Pulmonary artery endothelial cell (primary cell): ENCODE measurements at regions not wholly inside any gene's neighbourhood (a gene's known extent, or its start where the extent isn't known, plus 50 kb on each side); places are given as distances from the start of the nearest gene placed in this dataset.
"Not testable (repeated sequence)": the region's sequence is repeated elsewhere in the genome, so short reads cannot be mapped to it uniquely, and the experiment has no call there.

Experiments used
- DNase-seq: peaks from one replicate; pipeline ENCODE4 v3.0.0-alpha.2; 2011; ENCODE audit warnings: low read depth, low spot score

DNA sequence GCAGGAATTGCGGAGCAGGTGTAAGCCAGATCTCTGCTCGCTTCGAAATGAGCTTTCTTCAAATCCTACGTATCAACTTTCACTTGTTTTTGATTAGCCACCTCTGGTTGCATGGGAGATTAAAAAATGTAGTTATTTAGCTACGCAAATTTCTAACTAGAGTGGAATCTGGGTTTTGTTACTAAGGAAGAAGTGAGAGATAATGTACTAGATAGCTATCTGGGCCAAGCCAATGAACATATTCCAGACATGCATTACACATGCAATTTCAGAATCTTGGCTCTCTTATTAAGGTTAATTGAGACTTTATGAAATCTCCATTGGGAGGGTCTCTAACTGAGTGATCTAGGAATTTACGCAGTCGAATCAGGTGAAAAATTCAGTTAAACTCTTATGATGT lies 765.7 kb downstream of the DIPK2A start:
- DNase-seq, result no peak

DNA sequence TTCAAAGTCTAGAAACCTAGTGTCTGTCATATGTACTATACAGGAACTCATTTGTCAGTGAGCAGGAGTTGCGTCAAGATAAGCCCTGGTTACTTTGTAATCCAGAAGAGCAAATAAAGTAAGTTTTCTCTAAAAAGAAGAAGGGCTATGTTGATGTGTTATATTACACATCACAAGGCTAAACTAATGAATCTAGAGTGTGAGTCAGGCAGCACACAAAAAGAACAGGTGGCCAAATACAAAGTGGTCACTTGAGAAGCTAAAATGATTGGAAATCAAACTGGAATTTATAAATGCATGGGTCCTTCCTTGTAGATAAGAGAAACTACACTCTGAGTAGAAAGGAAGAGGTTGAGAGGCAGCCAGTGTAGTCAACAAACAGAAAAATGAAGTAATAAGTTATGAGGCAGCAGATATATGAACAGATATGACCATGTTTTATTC lies 771.6 kb downstream of the DIPK2A start:
- no peak for DNase-seq

DNA sequence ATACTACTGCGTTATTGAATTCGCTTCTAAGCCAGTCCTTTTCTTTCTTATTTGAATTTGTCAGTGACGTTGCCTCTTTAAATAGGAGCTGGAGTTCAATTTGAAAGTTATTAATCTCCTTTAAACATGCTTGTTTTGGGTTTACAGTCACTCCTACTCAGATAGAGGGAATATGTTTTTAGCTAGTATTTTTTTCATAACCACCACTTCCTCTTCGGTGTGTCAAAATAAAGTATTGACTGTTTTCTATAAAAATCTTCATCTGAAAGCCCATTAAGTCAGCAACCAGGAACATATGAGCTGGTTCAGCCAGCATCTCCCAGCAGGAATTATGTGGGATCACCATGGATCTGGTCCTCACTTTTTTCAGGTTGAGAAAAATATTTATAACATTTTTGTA lies 772.9 kb downstream of the DIPK2A start:
- DNase-seq, result no peak

DNA sequence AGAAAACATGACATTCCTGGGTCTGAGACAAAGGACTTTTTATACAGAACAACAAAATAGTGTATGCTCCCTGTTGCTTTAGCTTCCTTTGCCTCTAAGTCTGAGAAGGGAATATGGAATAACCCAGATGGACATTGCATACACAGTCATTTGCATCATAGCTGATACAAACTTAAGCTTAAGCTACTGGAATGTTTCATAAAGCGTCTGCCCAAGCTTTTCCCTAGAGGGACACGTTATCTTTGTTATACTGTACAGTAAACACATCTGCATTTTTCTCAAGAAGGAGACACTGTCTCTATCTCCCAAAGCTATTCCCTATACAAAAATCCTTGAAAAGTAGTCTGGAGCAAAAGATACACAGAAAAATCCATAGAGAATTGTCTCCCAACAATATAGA lies 775.0 kb downstream of the DIPK2A start:
- DNase-seq, result no peak

DNA sequence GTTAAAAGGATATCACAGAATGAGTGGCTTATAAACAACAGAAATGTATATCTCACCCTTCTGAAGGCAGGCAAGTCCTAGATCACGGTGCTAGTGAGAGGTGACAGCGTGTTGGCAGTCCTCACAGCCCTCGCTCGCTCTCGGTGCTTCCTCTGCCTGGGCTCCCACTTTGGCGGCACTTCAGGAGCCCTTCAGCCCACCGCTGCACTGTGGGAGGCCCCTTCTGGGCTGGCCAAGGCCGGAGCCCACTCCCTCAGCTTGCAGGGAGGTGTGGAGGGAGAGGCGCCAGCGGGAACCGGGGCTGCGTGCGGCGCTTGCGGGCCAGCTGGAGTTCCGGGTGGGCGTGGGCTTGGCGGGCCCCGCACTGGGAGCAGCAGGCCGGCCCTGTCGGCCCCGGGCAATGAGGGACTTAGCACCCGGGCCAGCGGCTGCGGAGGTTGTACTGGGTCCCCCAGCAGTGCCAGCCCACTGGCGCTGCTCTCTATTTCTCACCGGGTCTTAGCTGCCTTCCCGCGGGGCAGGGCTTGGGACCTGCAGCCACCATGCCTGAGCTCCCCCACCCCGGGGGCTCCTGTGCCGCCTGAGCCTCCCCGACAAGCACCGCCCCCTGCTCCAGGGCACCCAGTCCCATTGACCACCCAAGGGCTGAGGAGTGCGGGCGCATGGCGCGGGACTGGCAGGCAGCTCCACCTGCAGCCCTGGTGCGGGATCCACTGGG lies 778.1 kb downstream of the DIPK2A start:
- DNase-seq, result not testable (repeated sequence)

DNA sequence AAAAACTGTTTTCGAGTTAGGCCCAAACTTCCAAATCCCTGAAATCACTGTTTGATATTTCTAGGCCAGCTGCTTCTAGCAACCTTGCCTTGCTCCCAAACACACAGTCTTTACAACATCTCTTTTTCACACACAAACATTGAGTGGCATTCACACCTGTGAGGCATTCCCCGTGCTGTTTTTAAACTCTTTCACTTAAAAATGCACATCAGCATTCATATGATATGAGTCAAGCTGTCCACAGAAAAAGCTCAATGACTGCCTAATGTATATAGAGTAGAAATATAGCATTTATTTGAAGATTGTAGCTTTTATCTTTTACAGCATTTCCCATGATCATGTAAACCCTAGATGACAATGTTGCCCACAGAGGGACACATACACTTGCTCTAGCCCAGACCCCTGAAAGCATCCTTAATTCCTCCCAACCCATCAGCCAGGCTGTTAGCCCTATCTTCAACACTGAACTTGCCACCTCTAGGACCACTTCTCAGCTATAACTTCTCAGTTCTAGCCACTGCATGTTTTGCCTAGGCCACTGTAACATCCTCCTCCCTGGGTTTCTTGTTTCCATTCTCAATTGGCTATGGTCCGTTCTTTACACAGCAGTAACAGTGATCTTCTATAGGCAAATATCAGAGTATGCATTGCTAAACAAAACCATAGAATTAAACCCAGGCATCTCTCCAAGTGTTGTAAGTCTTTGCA lies 782.6 kb downstream of the DIPK2A start:
- no peak for DNase-seq

DNA sequence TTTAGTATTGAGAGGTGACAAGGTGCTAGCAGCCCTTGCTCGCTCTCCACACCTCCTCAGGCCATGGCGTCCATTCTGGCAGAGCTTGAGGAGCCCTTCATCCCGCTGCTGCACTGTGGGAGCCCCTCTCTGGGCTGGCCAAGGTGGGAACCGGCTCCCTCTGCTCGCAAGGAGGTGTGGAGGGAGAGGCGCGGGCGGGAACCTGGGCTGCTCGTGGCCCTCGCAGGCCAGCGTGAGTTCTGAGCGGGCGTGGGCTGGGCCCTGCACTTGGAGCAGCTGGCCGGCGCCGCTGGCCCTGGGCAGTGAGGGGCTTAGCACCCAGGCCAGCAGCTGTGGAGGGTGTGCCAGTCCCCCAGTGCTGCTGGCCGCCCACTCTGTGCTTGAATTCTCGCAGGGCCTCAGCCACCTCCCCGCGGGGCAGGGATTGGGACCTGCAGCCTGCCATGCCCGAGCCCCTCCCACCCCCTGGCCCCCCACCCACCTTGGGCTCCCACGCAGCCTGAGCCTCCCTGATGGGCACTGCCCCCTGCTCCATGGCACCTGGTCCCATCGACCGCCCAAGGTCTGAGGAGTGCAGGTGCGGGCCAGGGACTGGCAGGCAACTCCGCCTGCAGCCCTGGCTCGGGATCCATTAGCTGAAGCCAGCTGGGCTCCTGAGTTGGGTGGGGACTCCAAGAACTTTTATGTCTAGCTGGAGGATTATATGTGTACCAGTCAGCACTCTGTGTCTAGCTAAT lies 785.2 kb downstream of the DIPK2A start:
- no peak for DNase-seq

DNA sequence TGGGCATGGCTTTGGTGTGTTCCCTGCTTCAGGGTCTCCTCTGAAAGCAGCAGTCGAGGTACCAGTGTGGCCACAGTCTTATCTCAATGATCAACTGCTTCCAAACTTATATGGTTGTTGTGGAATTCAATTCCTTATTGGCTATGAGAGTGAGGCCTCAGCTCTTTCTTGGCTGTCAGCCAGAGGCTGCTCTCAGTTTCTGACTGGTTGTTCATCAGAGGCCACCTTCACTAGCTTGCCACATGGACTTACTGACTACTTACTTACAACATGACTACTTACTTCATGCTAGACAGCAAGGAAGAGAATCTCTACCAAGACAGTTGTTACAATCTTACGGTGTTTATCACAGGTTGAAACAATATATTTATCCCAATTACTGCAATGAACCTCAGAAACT lies 789.2 kb downstream of the DIPK2A start:
- DNase-seq, result no peak

DNA sequence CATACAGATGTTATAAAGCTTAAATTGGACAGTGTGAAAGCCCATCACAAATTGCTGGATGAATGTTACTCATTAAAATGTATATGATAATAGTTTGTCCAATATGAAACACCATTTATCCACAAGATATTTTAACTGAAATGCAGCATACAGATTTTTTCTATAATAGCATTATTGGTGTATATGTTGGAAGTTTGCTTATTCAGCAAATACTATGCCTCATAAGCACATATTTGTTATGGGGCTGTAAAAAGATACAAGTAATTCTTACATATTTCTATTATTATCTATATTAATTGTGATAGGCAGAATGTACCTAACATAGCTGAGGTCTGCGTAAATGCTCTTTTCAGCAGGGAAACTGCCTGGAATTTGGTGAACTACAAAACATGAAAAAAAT lies 790.5 kb downstream of the DIPK2A start:
- no peak for DNase-seq

DNA sequence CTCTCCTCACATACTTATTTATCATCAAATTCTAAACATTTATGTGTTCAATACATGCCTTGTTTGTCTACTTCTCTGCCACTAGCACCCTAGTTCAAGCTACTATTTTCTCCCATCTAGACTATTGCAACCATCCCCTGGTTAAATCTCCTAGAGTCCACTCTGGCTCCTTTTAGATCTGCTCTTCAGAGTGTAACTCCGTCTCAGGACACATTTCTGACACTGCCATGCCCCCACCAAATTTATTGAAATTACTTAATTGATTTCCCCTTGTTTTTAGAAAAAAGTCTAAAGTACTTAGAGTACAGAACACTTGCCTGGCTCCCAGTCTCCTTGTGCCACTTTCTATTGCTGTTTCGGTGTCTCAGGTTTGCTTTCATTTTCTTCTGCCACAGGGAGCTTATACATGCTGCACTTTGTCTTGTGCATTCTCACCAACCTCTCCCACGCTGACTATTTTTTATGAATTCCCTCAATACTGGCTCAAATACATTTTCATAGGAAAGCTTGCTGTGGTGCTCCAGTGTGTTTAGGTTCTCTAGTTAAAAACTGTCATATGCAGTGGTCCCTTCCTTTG lies 792.3 kb downstream of the DIPK2A start:
- DNase-seq, result no peak

DNA sequence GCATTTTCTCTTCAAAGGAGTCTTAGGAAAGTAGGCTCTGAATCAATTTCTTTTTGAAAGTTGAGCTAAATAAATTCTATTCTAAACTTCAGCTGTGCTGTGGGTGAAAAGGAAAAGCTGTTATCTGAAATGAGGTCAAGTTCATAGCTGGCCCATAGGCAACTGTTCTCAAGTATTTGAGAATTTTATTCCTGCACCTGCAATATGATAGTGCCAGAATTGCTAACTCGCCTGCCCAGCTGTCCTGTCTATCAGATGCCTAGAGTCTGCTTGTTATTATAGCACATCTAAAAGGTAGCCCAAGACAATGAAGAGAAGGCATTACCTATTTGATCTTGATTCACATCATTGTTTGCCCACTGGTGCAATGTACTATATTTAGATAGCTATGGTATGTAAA lies 798.7 kb downstream of the DIPK2A start:
- peak; percentile 10 for DNase-seq

DNA sequence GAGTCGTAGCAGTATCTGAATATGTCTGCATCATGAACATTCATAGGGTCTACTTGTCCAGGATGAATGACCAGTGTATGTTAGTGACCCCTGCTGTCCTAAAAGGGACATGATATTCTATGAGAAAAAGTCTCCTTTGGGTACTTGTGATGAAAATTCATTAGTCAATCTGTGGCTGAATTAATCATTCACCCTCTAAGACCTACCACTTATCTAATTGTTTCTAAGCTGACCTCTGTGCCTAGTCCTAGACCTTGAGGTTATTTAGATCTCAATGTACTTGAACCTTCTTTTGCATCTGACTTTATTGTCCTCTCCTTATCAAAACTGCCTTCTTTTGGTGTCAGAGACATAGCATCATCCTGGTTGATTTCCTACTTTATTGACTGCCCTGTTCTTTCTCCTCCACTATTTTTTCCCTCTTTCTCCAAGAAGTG lies 799.3 kb downstream of the DIPK2A start:
- peak; percentile 82 for DNase-seq

DNA sequence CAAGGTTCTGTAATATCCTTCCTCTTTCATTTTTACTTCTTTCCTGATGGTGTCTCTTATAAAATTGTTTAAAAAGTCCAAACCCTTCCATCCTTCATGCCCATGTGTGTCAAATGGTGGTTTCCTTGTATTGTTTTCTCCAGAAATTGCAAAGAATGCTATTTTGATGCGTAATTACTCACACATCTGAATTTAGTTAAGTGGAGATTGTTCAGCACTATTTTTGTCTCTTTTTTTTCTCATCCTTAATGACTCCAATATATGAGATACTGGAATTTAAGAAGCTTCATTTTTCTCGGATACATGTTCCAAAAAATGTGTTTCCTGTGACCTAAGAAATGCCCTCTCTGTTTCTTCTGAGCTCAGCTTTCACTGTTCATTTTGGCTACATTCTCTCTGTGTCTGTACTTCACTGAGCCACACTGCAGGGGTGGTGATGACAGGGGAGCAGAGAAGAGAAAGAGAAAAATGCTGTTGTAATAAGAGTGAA lies 799.8 kb downstream of the DIPK2A start:
- peak; percentile 85 for DNase-seq

DNA sequence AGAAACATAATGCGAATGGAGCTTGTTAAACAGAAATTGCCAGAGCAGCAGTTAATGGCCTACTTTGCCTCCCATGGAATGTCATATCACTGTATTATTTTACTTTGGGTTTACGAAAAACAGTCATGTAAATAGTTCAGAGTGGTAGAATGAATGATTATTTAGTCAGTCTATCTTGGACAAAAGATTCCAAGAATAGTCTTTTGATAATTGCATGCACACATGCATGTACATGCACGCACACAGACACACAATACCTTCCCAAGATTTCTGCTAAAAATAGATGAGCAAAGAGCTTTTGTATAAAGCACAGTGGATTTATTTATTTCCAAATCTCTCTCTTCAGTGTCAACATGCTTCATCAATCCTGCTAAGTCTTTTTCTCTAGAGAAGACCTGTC lies 800.7 kb downstream of the DIPK2A start:
- DNase-seq, result no peak

DNA sequence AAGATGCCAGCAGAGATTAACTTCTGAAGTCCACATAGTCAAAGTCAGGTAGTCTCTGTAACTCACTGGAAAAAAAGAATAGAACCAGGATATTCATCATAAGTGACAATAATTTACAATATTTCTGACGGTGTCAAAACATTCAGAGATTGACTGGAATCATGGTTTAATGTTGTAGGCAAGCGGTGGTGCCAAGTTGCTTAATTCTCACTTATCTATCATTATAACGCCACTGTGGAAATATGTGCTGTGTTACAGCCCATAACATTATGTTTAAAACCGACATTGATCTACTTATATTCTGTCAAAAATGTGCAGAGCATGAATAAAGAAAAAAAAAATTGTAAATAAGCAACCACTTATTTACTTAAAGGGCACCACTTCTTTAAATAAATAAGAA lies 801.7 kb downstream of the DIPK2A start:
- no peak for DNase-seq

DNA sequence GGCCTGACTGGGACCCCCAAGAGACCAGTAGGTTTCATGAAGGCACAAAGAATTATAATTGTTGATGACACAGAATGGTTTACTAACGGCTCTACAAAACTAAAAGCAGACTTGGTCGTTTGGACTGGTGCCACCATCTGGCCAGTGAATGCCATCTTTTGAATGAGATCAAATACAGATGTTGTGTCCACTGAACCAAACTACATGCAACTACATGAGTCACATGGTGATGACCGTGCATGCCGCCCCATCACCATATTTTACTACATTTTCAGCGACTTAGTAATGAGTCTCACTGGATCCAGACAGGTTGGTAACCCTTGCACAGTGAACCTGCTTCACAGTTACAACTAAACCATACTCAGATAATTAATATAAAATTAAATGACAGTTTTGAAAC lies 803.3 kb downstream of the DIPK2A start:
- no peak for DNase-seq

DNA sequence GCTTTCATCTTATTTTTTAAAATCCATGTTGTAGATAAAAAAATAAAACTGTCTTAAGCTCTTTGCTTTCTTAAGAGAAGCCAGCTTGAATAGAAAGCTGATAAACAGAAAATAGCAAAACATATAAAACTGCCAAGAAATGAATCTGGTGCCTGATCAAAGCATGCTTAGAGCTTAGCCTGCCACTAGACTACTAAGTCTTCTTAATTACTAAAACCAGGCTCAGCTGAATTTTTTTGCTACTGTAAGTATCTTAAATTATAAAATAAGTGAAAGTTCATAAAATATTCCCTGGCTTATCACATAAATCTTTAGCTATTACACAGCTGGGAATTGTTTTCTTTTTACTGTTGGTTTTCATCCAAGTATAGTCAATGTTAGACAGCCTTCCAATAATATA lies 803.9 kb downstream of the DIPK2A start:
- no peak for DNase-seq

DNA sequence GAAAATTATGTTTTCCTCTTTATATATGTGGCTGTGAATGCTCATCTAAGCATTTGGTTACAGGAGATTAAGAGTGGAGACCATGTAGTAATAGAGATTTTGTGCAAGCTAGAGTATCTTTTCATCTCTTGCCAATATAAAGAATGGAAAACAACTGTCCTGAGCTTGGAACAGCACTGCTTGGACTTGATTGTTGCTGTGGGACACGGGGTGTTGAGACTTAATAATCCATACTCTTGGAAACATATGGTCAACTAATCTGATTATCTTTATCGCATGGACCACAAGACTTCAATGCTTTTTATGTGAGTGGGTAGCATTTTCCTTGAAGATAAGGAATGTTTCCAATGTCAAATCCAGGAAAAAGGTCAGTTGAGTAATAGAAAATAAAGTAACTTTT lies 806.3 kb downstream of the DIPK2A start:
- no peak for DNase-seq

DNA sequence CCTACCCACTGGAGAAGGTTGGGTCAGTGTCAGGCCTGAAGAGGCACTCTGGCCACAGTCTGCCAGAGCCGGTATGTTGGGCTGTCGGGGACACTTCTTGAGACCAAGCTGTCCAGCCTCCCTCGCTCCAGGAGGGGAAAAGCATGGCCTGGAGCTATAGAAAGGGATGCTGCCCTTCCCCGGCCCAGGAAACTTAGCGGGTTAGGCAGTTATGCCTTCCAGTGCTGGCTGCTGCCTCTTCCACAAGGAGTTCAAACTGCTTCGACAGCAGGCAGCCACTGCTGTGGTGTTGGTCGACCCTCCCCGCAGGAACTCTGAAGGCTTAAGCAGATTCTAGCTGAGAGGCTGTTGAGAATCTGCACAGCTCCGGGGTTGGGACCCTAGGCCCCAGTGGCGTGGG lies 819.4 kb downstream of the DIPK2A start:
- DNase-seq, result no peak

DNA sequence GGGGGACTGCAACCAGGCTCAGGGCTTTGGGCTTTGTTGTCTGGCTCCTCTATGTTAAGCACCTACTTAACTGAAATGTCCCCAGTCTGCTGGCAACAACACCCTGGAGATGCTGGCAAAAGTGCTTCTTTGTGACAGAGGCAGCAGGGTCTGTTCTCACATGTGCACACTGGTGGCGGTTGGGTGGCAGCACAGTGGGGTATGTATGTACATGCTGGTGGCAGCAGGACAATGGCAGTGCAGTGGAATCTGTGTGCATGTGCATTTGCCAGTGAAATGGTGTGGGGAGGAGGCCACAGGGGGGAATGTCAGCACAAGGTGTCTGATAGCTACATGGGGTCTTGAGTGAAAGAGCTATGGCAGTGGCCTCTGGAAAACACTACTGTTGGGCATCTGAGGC lies 830.3 kb downstream of the DIPK2A start:
- no peak for DNase-seq

DNA sequence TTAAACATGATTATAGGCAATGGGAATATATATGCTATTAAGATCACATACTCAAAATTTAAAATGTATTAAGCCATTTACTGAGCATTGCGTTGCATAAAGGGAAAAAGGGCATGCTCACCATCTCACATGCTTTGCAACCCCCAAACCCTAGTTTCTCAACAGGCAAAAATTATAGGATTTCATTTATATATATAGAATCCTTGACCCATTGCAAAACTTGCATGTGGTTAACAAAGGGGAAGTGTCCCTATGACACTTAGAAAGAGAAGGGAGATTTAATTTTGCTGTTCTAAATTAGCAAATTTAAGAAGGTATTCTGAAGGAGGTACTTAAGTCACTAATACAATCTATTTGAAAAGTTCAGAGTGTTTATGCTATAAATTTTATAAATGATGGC lies 837.8 kb downstream of the DIPK2A start:
- DNase-seq, result no peak

DNA sequence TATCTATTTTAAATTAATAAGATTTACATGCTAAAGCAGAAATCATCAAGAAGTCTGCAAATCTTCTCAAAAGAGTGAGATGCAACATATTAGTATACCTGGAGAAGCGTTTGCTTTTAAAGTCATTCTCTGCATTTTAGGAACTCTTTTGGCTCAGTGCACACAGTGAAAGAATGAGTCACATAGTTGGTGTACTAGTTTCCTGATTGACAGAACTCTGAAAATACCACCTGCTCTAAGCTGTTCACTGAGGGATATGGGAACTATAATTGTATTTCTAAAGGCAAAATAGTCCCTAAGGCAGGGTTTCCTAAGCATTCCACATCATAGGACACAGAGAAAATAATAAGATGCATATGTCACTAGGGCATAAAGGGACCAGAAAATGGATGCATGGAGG lies 838.5 kb downstream of the DIPK2A start:
- no peak for DNase-seq
